ENCODE measurements at regions not wholly inside any gene's neighbourhood (a gene's known extent, or its start where the extent isn't known, plus 50 kb on each side); places are given as distances from the start of the nearest gene placed in this dataset.

DNA sequence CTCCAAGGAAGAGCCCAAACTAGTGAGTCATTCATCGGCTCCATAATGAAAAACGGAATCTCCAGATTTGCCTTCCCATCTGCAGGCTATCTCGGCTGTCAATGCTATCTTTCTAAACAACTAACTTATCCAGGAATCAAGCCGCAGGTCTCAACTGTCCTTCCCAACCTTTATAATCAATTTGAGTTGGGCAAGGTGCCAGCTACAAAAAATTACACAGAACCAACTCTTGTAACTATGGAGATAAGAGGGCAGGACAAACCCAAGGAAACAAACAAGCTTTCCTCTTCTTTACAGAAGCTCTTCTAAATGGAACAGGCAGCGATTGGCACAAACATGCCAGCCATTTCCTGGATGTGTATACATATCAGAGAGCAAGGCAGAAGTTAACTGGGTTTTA is 61.2 kb upstream of the RAI2 start:
- Mint-ChIP-seq H3K4me3 (no peak overlapping the region), H3K27me3 (peaks cover 2% of the 10 kb centered on the region), H3K36me3 (no peaks in the 10 kb centered on the region)

DNA sequence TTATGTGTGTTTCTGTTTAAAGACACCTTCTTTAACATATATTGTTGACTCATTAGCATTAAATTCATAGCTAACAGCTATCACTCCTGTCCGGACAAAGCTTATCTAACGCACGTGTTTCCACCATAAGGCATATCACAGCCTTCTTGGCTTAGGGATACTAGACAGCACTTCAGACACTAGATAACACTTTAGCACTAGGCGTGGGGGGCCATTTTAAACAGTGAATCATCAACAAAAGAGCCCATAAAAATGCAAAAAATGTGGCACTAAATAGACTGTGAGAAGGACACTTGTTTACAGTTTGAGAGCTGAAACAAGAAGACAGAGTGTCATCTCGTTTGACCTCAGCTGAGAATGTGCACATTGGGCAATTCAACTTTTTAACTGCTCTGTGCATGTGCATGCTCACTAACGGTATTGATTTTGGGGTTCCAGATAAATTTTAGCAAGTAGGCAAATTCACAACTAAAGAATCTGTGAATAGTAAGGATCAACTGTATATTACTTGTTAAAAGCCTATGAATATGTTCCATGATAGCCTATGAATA is 58.9 kb upstream of the RAI2 start:
- Mint-ChIP-seq H3K4me1 (no peaks in the 10 kb centered on the region), H3K36me3 (no peaks in the 10 kb centered on the region), H3K27ac (no peak overlapping the region), H3K27me3 (peaks cover 2% of the 10 kb centered on the region), H3K9me3 (peaks cover 0 to 4% (median 0%) of the 10 kb centered on the region in 3 donors), H3K4me3 (no peak overlapping the region)

More for the DNA sequence above, 61.2 kb upstream of the RAI2 start:
- H3K4me1 Mint-ChIP-seq, result no peaks in the 10 kb centered on the region
- peaks cover 0 to 3% (median 2%) of the 10 kb centered on the region in 3 donors for H3K9me3 Mint-ChIP-seq
- H3K27ac Mint-ChIP-seq, result no peak overlapping the region

DNA sequence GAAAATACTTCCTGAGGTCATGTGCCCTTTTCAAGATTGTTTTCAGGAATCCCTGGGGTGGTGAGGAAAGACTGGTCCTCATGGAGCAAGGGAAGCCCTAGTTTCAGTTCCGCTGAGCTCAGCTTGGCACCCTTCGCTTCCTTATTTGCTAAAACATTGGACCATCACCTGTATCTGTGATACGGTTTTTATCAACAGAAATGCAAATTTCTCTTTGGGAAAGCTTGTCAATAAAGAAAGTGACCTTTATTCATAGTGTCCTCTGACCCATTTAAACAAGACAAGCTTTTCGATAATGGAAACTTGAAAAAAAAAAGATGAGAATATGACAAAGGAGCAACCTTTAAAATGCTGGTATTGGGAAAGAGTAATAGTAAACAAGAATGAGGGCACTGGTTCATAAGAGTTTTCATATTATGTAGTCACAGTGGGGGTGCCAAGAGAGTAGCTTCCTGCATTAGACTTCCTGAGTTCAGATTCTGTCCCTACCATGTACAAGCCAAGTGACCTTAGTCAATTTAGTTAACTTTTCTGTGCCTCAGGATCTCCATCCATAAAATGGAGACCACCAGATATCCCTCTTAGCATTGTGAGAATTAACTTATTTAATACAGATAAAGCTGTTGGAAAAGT is 57.0 kb upstream of the RAI2 start:
- Mint-ChIP-seq H3K4me3 (no peak overlapping the region), H3K9me3 (peaks cover 0 to 2% (median 2%) of the 10 kb centered on the region in 3 donors), H3K27ac (no peak overlapping the region), H3K27me3 (no peaks in the 10 kb centered on the region), H3K36me3 (no peaks in the 10 kb centered on the region), H3K4me1 (no peaks in the 10 kb centered on the region)

DNA sequence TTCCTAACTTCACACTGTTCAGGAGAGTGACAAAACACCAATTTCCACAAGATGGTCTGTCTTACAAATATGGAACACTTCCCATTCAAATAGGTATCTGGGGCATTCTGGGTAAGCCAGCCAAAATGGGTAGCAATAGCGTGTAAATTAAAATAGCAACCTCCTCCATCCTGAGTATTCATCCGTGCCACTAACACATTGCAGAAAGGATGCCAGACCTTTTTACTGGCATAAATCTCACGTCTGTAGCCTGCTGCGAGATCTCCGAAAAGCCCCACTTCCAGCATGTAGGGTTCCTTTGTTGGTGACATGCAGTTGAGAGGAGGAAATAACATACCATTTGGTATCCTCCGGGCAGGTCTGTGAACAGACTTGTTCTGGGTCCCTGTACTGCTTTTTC is 52.7 kb upstream of the RAI2 start:
- Mint-ChIP-seq H3K27ac (no peak overlapping the region), H3K4me3 (no peak overlapping the region), H3K36me3 (no peaks in the 10 kb centered on the region), H3K9me3 (peaks cover under 1 to 2% (median 2%) of the 10 kb centered on the region in 3 donors), H3K4me1 (no peaks in the 10 kb centered on the region), H3K27me3 (no peaks in the 10 kb centered on the region)
